GM21786 (cell line): ENCODE measurements at regions not wholly inside any gene's neighbourhood (a gene's known extent, or its start where the extent isn't known, plus 50 kb on each side); places are given as distances from the start of the nearest gene placed in this dataset.
"Not testable (repeated sequence)": the region's sequence is repeated elsewhere in the genome, so short reads cannot be mapped to it uniquely, and the experiment has no call there.

ENCODE experiments used
- ATAC-seq: cut with Tn5 transposase; IDR thresholded peaks from one replicate; pipeline ENCODE4 v1.9.1; 2021; ENCODE audit not compliant: unreplicated experiment

DNA sequence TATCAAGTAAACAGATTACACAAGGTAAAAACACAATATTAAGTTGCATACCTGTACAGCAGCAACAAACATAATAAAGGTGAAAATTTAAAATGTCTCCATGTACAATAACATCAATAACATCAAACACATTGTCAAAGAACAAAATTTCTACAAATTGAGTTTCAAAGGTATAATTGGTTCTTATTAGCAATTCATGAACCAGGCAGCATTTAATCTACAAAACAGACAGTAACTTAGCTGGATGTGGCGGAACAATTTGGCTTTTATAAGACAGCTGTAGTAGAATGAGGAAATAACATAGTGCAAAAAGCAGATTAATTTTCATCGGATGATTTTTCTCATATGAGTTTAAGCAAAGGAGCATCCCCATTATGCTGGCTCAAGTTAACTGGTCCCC, 1176.8 kb downstream of the EFNA5 start:
- ATAC-seq = no peak

DNA sequence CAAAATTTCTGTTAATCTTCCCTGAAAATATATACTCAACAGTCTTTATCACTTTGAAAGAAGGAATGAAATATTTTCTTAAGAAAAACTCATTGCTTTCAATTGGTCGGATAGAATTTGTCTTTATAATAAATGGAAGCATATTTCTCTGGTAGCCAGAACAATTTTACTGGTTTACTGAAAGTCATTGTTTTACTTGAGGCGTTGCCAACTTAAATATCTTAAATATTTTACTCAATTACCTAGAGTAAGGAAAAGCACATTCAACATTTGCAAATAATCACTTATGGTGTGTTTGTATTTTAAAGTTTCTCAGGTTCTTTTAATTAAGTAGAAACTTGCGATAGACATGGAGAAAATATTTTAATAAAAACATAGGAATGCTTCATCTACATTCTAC, 1181.7 kb downstream of the EFNA5 start:
- ATAC-seq = no peak

DNA sequence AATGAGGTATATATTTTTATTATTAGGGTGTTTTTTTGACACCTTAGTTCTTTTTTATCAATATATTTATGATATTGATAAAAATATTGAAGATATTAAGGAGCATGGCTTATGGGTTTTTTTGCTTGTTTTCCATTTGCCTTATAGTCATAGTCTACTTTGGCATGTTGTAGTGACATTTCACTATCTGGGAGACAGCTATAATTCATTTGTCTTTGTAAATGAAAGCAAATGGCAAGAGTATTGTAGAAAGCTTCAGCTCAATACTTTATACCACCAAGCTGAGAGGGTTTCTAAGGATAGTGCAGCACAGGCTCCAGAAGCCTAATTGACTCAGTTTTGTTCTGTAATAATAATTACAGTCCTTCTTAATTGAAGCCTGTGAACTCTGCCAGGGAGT, 1182.3 kb downstream of the EFNA5 start:
- ATAC-seq = no peak

DNA sequence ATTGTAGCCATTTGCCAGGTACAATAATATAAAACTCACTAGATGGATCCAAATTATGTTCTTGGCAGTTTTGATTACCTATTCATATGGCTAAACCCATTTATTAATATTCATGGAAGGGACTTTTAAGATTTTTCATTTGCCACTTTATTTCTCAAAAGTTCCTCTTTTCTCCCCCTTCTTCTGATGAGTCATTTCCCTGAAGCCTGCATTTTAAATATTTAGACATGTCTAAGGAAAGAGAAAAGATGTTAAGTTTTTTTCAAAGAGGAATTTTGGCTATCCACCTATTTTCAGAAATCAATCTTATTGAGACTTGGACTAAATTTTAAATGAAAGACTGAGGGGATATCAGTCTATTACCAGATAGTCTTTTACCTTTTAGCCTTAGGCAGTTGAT, 1189.4 kb downstream of the EFNA5 start:
- no peak for ATAC-seq

DNA sequence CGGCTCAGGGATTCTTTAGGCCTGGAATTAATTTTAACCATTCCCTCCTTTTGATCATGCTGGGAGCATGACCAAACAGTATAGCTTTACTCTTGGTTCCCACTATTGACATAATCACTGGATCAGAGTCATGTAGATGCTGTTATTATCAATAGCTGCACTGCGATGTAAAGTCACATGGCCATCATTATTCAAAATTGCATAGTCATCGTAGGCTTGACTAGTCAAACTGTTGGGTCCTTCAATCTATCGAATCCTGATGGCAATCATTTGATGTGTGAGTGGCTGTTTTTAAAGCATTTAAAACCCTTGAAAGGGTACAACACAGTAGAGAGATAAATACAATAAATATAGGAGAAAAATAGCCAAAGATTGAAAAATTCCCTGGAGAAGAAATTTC, 1194.1 kb downstream of the EFNA5 start:
- ATAC-seq = no peak

DNA sequence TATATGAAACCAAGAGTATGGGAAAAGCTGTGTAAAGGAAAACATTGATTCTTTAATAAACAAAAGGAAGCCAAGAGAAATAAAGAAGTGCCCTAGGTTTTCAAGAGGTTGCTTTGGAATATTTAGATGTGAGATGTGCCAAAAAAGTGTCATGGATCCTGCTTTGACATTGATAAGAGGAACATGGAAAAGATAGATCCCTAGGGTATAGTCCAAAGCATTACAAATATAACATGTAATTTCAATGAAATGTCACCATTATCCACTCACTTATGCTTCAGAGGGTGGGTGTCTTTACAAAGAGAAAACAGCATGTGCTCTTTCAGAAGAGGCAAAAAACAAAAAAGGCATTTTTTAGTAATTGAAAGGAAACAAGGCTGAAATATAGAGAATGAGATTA, 1196.7 kb downstream of the EFNA5 start:
- no peak for ATAC-seq

DNA sequence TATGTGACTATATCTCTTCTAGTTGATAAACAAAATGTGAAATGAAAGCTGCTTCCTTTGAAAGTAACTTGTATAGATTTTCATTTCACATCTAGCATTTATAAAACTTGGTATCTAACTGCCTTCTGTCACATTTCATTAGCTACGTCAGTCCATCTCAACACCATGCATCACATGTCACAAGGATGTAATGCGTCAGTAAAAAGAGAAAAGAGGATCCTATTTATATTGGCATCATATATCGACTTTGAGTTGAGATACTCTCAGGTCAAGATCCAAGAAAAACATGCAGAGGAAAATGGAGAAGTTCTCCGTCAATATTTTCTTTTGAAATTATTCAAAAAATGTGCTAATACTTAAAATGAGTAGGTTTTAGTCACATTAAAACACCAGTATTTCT, 1211.2 kb downstream of the EFNA5 start:
- ATAC-seq = no peak

DNA sequence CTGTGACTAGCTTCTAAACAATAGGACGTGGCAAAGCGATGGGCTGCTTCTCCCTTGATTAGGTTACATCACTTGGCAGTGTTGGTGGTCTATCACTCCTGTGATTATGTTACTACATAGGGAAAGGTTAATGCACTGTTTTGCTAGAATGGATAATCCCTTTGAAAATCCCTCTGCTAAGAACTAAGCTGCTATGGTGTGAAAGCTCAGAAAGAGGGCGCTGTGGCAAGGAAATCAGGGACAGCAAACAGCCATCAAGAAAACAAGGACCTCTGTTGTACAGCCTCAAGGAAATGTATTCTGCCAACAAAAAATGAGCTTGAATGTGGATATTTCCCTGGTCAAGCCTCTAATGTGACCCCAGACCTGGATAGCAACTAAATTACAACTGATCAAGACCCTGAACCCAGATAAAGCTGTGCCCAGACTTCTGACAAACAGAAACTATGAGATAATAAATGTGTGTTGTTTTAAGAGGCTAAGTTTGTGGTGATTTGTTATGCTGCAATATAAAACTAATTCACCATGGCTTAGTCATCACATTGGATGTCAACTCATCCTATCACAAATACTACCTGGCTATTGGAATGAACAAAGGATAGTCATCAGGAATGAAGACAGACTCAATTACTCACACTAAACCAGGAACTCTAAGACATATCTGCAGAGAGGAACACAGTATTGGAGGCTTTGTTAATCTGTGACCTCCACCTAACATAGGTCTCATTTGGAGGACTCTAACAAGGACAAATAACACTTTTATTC, 1215.9 kb downstream of the EFNA5 start:
- no peak for ATAC-seq

DNA sequence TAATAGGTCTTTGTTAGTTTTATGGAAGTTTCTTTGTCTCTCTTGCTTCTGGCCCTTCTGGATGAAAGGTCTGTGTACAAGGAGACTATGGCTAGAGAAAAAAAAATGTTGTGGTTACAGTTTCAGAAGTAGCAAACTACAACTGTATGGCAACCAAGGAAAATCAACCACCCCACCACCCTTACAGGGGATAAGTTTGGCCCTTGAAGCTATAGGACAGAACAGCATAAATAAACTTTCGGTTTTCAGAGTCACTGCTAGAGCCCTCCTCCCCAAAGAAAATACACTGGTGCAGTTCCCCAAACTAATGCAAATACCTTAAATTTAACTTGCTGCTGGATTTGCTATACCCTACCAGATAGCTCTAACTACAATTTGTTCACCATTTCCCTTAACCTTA, 1216.7 kb downstream of the EFNA5 start:
- ATAC-seq = no peak

DNA sequence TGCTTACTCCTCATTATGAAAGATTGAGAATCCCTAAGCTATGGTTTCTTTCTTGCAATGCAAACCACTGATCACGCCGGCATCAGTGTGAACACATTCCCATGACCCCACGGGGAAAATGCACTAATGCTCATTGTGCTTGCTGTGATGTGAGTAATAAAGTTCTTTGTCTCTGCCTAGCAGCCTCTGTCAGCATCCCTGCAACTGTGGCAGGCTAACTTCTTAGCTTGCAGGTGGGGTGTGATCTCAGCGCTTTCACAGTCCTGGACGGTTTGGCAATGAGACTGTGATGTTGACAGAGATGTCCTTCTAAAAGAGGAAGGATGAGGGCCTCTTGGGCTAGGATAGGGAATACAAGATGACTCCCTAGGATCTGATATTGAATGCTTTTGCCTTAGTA, 1218.7 kb downstream of the EFNA5 start:
- ATAC-seq = no peak

DNA sequence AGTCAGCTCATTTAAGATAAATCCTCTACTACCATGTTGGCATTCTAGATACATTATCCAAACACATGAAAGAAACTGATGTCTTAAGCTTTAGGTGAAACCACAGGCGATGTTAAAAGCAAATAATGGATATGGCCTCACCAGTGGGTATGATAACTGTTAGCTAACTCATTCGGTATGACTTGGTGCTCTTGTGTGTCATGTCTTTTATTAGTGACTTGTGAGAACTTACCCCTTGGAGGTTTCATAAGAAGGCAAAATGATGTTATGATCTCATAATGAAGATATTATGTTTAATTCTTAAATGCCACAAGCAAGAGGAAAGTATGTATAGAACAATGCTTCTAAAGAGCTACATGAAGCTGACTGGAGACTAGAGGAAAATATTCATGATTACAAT, 1227.0 kb downstream of the EFNA5 start:
- no peak for ATAC-seq

DNA sequence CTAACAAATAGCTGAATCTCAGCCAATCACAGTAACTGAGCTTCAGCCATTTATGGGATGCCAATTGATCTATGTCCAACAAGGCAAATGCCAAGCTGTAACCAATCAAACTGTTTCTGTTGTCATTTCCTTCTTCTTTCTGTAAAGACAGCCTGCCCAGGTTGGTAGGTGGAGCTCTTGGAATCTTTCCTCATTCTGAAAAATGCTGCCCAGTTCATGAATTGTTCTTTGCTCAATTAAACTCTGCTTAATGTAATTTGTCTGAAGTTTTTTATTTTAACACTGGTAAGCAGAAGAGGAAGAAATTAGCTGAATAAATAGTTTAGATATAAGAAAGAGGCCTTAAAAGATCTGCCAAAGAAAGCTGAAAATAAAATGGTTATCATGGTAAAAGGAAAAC, 1235.6 kb downstream of the EFNA5 start:
- no peak for ATAC-seq

DNA sequence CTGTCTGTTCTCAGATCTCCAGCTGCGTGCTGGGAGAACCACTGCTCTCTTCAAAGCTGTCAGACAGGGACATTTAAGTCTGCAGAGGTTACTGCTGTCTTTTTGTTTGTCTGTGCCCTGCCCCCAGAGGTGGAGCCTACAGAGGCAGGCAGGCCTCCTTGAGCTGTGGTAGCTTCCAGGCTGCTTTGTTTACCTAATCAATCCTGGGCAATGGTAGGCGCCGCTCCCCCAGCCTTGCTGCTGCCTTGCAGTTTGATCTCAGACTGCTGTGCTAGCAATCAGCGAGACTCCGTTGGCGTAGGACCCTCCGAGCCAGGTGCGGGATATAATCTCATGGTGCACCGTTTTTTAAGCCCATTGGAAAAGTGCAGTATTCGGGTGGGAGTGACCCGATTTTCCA, 1240.0 kb downstream of the EFNA5 start:
- not testable (repeated sequence) for ATAC-seq

DNA sequence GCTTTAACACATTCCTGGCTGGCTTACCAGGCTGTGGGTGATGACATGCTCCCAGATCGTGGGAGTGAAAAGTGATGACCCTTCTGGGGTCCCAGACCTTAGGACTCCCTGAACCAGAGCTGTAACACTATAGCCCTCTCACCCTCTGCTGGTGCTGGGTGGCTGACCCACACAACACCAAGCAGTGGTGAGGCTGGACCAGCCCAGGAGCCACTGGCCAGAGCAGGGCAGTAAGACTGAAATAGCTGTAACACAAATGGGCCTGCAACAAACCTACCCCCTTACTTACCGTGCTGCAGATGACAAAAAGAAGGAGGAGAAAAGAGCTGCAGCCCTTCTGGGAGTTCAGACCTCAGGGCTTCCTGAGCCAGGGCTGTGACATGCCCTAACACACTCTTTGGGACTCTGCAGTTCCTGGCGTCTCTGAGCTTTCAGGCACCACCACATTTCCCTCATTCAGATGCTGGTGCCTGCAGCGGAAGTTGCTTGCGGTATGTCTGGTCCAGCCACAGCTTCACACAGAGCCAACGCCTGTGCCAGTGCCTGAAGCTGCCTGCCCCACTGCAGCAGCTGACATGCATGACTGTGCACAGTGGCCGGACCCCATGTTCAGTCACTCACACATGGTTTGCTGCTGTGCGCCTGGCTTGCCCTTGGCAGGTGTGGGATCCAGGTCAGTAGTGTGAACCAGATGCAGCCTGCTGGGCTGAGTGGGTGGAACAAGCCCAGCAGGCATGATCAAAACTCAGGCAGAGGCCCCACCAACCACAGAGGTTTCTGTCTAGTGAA, 1247.4 kb downstream of the EFNA5 start:
- ATAC-seq = peak; percentile 57

DNA sequence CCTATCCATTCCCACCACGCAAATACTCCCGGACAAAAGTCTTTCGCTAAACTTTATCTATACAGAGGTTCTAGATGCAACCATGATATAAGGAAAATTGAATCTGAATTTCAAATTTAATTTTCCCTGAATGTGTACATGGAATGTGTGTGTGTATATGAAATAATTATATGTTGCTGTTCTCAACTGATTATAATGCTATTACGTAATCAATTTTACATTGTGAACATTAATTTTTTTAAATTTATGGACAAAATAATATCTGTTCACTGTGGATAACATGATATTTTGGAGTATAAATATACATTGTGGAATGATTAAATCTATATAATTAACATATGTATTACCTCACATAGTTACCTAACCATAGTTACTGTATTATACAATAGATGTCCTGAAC, 1250.6 kb downstream of the EFNA5 start:
- no peak for ATAC-seq

DNA sequence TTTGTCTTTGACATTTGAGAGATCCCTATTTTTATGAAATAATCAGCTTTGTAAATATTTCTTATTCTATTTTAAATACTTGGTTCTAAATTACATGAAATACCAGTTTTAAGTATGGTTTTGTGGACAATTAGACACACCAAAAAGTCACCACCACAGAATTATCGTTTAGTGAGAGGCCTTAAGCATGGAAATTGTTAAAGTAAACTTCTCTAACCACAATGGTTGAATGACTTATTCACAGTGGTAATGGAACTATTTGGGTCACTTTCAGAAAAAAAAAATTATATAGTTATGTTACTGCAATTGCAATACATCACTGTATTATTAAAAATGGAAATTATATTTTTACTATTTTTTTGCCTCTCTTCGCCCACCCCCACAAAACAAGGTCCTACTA, 1252.5 kb downstream of the EFNA5 start:
- ATAC-seq = no peak

DNA sequence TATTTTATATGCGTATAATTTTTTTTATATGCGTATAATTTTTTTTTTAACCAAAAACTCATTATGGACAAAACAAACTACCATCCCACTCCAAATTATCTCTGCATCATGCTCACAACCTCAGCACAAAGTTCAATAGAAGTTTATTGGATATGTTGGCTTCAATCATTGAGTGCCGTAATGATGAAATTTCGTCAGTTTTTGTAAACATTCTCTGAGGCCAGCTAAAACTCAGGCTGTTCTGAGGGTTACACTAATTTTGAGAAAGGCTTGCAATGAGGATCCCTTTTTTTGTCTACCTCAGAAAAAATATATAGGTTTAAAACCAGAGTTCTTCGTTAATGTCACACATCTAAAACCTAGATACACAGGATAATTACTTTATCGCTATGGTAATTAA, 1253.2 kb downstream of the EFNA5 start:
- no peak for ATAC-seq

DNA sequence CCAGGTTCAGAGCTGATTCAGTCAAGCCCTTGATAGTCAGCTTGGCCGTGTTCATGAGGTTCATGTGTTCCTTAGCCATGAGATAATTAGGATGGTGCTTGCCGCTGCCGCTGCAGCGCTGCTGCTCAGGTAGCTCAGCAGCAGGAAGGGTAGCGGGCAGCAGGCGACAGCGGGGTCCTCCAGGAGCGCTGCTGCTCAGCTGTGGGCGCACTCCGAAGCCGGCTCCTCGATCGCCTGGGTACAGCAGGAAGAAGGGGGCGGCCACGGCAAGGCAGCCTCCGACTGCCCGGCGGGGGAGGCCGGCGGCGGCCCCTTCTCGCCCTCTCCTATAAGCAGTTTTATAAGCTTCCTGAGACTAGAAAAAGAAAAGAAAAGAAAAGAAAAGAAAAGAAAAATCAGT, 1253.6 kb downstream of the EFNA5 start:
- ATAC-seq = no peak

DNA sequence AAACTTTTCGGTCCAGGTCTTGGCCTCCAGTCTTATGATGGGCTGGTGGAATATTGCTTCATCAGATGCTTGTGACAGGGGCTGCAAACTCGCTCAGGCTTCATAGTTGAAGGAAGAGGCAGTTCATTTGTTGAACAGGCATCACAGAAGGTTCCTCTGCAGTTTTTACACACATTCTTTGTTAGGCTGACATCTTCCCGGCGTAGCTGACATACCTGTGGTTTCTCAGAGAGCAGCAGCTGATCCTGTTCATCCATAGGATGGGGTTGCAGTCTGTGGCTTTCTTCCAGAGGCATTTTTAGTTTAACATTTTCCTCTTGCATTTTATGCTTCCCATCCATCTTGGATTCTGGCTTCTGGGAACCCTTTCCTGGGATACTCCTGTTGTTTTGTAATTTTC, 1255.2 kb downstream of the EFNA5 start:
- ATAC-seq = no peak

DNA sequence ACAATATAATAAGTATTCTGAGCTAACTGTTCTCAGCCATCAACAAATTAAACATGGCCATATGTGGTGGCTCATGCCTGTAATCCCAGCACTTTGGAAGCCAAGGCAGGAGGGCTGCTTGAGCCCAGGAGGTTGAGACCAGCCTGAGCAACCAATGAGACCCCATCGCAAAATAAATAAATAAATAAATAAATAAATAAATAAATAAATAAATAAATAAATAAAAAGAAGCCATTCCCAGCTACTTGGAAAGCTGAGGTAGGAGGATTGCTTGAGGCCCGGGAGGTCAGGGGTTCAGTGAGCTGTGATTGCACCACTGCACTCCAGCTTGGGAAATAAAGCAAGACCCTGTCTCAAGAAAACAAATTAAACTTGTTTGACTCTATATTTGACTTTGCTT, 1256.4 kb downstream of the EFNA5 start:
- ATAC-seq = no peak

DNA sequence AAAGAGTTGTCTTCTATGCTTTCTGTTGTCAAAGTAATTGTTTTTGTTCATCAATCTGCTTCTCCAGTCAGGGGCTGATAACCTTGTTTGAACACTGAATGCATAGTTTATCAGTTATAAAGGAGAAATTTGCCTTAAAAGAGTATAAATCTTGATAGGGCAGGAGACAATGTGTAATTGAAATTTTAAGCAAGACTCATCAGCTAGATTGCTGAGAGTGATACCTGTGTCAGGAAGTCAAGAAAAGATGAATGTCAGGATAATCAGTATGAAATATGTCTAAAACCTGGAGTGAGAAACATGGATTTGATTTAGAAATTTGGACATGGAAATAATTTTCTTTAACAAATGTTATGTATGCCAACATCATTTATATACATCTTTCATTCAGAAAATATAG, 1258.1 kb downstream of the EFNA5 start:
- no peak for ATAC-seq

DNA sequence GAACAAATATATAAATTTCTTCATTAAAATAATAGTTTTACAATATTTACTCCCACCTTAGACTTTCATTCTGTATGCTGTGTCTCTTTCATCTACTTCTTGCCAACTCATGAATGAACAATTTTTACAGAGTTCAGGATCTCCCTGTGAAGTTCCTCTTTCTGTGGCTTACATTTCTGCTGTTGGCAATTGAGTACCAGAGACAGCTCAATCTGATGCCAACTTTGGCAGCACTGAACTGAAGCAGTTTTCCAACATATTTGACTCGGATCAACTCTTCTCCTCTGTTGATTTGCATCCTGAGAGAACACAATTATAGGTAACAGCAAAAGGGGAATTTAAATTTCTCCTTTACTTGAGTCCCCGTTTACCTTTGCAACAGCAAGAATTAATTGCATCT, 1262.2 kb downstream of the EFNA5 start:
- ATAC-seq = no peak

DNA sequence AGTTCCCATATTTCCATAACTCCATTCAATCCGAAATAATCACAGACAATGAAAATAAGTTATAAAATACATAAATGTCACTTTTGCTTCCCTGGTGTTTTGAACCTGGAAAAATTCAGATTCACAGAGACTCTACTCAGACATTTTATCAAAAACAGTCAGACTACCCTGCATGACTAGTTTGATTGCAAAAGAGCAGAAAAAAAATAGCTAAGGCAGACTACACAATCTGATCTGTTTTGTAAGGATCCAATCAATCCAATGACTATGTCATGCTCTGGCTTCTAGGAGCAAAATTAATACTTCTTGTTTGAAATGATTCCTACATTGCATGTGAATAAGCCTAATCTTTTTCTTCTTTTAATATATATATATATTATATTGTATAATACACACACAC, 1262.6 kb downstream of the EFNA5 start:
- no peak for ATAC-seq
